ENCODE measurements at regions not wholly inside any gene's neighbourhood (a gene's known extent, or its start where the extent isn't known, plus 50 kb on each side); places are given as distances from the start of the nearest gene placed in this dataset.

DNA sequence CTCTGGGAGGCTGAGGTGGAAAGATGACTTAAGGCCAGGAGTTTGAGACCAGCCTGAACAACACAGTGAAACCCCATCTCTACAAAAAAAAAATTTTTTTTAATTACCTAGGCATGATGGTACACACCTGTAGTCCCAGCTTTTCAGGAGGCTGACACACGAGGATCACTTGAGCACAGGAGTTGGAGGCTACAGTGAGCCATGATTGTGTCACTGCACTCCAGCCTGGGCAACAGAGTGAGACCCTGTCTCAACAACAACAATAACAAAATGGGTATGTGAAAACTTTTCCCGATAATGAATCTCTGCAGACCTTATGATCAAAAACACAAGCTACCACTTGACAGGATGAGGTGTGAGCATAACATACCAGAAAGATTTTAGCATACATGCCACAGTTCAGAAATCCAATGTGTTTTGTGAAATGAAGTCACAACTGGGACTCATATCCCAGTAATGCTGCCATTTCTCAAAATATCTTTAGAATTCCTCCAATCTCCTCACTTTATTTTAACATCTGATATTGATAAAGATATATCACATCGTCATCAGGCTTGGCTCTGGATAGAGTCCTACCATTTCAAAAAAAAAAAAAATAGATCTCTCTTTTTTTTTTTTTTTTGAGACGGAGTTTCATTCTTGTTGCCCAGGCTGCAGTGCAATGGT, 74.0 kb upstream of the PELI1 start:
- TF ChIP-seq, protein P1, sequence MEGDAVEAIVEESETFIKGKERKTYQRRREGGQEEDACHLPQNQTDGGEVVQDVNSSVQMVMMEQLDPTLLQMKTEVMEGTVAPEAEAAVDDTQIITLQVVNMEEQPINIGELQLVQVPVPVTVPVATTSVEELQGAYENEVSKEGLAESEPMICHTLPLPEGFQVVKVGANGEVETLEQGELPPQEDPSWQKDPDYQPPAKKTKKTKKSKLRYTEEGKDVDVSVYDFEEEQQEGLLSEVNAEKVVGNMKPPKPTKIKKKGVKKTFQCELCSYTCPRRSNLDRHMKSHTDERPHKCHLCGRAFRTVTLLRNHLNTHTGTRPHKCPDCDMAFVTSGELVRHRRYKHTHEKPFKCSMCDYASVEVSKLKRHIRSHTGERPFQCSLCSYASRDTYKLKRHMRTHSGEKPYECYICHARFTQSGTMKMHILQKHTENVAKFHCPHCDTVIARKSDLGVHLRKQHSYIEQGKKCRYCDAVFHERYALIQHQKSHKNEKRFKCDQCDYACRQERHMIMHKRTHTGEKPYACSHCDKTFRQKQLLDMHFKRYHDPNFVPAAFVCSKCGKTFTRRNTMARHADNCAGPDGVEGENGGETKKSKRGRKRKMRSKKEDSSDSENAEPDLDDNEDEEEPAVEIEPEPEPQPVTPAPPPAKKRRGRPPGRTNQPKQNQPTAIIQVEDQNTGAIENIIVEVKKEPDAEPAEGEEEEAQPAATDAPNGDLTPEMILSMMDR (IDR thresholded peaks at IDR 0.05) = no peak
- H3K27ac ChIP-seq = no peak overlapping the region
- no peaks in the 10 kb centered on the region for H3K27me3 ChIP-seq (replicated peaks; ENCODE audit: insufficient read depth)
- no peaks in the 10 kb centered on the region for H3K36me3 ChIP-seq
- no peak for DNase-seq (ENCODE audit: low spot score)
- no peaks in the 10 kb centered on the region for H3K9me3 ChIP-seq
- H3K4me1 ChIP-seq (ENCODE audit: control insufficient read depth in 1 of 2, low read depth in 2 of 2) = peaks cover 0 to 6% of the 10 kb centered on the region in 2 donors
- no peak overlapping the region for H3K4me3 ChIP-seq
- no peak for ATAC-seq (ENCODE audit: insufficient number of reproducible peaks, low FRiP score, low read depth)

DNA sequence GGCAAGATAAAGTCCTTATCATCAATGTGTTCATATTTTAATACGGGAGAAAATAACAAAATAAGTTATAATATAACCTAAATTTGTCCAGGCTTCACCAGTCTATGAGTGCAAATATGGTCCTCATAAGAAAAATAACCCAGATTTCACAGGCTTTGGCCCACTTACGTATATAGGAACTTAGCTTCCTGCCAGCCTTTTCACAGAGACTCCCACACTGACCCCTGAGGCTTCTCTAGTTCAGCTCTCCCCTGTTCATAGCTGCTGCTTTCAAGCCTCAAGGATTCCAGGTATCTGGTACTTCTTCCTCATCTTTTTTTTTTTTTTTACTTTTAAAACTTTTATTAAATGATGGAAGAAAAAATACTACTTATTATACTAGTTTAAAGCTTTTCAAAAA, 74.9 kb upstream of the PELI1 start:
- H3K4me1 ChIP-seq (ENCODE audit: control insufficient read depth in 1 of 2, low read depth in 2 of 2) = no peaks in the 10 kb centered on the region
- no peaks in the 10 kb centered on the region for H3K36me3 ChIP-seq
- H3K4me3 ChIP-seq = no peak overlapping the region
- no peaks in the 10 kb centered on the region for H3K9me3 ChIP-seq
- TF ChIP-seq, protein P1 (IDR thresholded peaks at IDR 0.05) = no peak
- ATAC-seq (ENCODE audit: insufficient number of reproducible peaks, low FRiP score, low read depth) = no peak
- no peak overlapping the region for H3K27ac ChIP-seq
- DNase-seq (ENCODE audit: low spot score) = no peak
- no peaks in the 10 kb centered on the region for H3K27me3 ChIP-seq (replicated peaks; ENCODE audit: insufficient read depth)

DNA sequence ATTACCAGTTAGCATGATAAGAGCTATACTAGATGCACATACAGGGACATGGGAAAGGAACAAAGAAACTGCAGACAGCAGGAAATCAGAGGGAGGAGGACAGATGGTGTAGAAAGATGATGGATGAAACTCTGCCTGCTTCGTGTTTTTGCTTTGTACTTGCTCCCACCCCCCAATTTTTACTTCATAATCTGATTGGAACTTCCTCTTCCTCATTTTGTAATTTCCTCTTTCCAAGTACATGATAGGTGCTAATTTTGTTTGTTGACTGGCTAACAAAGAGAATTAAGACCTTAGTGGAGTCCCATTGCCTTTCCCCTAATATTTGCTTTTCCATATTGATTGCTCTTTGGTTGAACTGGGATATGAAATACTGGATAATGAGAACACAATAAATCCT, 76.0 kb upstream of the PELI1 start:
- H3K27ac ChIP-seq = no peak overlapping the region
- TF ChIP-seq, protein P1 (IDR thresholded peaks at IDR 0.05) = no peak
- no peaks in the 10 kb centered on the region for H3K36me3 ChIP-seq
- H3K4me1 ChIP-seq (ENCODE audit: control insufficient read depth in 1 of 2, low read depth in 2 of 2) = no peaks in the 10 kb centered on the region
- no peaks in the 10 kb centered on the region for H3K27me3 ChIP-seq (replicated peaks; ENCODE audit: insufficient read depth)
- no peaks in the 10 kb centered on the region for H3K9me3 ChIP-seq
- ATAC-seq (ENCODE audit: insufficient number of reproducible peaks, low FRiP score, low read depth) = no peak
- DNase-seq (ENCODE audit: low spot score) = no peak
- no peak overlapping the region for H3K4me3 ChIP-seq

DNA sequence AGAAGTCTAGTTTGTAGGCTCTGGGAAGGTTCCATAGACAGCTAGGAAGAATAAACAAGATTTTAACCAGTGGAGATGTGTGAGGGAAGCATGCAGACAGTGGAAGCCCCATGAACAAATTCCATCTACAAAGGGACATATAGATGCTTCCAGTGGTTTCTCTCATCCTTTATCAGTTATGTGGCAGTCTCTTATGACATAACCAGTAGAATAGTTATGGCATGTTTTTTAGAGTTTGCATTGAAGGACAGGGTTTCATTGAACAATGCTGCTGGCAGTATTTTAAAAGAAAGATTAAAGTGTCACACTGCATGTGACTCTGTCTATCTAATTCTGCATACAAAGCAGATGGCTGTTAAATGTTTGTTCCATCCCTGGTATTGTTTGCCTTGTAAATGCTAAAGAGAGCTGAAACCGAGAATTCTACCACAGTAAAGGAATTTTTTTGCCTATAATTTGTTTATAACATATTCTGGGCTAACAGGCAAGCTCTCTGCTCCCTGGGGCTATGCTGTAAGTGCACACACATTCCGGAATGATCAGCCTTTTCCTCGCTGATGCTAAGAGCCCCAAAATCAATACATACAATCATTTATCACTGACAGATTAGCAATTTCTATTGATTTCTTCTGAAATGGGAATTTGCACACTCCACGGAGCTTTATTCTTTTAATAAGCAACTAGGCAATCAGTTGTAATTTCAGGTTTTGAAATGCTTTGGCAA, 76.8 kb upstream of the PELI1 start:
- TF ChIP-seq, protein P1 (IDR thresholded peaks at IDR 0.05) = no peak
- DNase-seq (ENCODE audit: low spot score) (no peak), ATAC-seq (ENCODE audit: insufficient number of reproducible peaks, low FRiP score, low read depth) (no peak)
- Histone ChIP-seq H3K27ac (no peak overlapping the region), H3K4me1 (ENCODE audit: control insufficient read depth in 1 of 2, low read depth in 2 of 2) (no peaks in the 10 kb centered on the region), H3K9me3 (no peaks in the 10 kb centered on the region), H3K27me3 (replicated peaks; ENCODE audit: insufficient read depth) (no peaks in the 10 kb centered on the region), H3K4me3 (no peak overlapping the region), H3K36me3 (no peaks in the 10 kb centered on the region)

DNA sequence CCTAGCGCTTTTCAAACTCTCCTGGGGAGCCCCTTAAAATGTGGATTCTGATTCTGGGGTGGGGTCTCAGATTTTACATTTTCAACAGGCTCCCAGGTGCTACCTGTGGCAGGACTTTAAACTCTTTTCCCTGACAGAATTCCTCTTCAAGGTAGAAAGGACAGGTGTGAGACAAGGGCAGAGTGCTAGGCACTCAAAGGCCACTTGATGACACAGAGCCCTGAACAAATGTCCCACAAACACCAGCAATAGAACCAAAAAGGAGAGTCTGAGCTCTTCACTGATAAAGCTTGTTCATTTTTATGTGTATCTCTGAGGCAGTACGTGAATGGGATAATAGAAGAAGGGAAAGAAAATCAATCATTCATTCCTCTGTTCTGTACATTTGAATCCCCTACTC, 77.7 kb upstream of the PELI1 start:
- no peak overlapping the region for H3K27ac ChIP-seq

More for the DNA sequence above, 77.7 kb upstream of the PELI1 start:
- H3K4me1 ChIP-seq (ENCODE audit: control insufficient read depth in 1 of 2, low read depth in 2 of 2) = no peaks in the 10 kb centered on the region
- H3K27me3 ChIP-seq (replicated peaks; ENCODE audit: insufficient read depth) = no peaks in the 10 kb centered on the region
- no peaks in the 10 kb centered on the region for H3K9me3 ChIP-seq
- TF ChIP-seq, protein P1 (IDR thresholded peaks at IDR 0.05) = no peak
- ATAC-seq (ENCODE audit: insufficient number of reproducible peaks, low FRiP score, low read depth) (no peak), DNase-seq (ENCODE audit: low spot score) (no peak)
- no peak overlapping the region for H3K4me3 ChIP-seq
- no peaks in the 10 kb centered on the region for H3K36me3 ChIP-seq
